GM11168 (cell line): ENCODE measurements at regions not wholly inside any gene's neighbourhood (a gene's known extent, or its start where the extent isn't known, plus 50 kb on each side); places are given as distances from the start of the nearest gene placed in this dataset.
"Not testable (repeated sequence)": the region's sequence is repeated elsewhere in the genome, so short reads cannot be mapped to it uniquely, and the experiment has no call there.

Experiments used
- in situ Hi-C: fragments of 300-500 bp; cut with MboI; formaldehyde crosslinking; loops from one replicate; pipeline ENCODE4 v1.12.0; 2022; ENCODE audit warnings: low sequenced_read_pairs; ENCODE audit not compliant: unreplicated experiment

DNA sequence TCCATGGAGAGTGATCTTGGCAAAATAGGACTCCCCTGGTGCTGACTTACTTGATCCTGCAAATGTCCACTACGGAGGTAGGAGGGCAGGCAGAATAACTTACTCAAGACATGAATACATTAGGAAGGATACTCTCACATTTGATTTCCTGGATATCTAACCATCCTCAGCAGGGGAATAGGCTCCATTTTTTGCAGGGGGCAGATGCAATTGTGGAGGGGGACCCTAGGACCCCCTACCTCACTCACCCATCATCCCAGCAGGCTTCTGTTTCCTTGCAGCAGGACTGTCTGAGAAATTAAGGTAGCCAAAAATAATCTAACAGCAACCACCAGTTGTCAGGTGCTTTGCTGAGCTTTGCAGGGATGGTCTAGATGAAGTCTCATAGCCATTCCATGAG lies 482.0 kb downstream of the ZNF536 start:
- in situ Hi-C loops, result no loop called here

DNA sequence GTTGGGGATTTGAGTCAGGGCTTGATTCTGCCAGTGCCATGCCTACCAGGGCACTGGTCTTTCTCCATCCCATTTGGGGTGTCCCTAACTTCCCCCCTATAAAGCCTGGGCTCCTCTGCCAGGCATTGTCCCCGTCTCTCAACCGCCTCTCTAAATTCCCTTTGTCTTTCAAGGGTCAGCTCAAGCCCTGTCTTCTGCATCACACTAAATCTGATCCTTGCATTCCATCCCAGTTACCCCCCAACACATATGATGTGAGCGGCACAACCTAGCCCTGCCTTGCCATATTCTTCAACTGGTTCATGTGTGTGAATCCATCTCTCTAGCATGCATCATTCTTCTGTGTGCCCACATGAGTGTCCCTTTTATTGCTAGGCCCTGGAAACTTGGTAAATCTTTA lies 480.9 kb downstream of the ZNF536 start:
- in situ Hi-C loops, result no loop called here

DNA sequence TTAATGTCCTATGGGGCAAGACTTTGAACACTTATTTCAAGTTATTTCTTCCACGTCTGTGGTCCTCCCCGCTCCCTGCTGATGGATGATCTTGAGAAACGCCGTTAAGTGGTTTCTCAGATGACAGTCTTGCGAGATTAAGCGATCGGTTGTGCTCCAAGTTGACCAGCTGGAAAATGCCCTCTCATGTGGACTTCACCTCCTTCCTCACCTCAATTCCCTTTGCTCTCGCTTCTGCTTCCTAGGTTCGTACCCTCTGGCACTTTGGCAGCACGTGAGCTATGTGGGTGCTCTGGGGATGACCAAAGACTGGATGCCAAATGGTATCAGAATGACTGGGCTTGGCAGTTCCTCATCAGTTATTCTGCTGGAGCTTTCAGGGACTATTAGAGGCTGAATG lies 480.0 kb downstream of the ZNF536 start:
- in situ Hi-C loops, result no loop called here

DNA sequence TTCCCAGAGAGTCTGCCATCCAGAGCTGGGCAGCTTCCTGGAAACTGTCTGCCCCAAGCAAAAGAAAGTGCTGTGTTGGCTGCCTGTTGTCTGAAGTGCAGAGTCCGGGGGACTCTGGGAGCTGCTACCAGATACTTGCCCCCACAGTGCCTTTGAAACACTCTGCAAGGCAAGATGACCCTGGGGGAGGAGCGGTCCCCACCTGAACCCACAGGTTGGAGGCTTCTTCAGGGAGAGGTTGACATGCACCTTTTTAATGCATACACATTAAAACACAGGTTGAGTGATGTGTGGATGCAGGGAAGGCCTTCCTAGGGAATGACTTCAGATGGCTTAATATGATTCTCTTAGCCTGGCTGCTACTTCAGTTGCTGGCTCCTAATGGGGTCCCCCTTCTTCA lies 479.5 kb downstream of the ZNF536 start:
- in situ Hi-C loops, result no loop called here

DNA sequence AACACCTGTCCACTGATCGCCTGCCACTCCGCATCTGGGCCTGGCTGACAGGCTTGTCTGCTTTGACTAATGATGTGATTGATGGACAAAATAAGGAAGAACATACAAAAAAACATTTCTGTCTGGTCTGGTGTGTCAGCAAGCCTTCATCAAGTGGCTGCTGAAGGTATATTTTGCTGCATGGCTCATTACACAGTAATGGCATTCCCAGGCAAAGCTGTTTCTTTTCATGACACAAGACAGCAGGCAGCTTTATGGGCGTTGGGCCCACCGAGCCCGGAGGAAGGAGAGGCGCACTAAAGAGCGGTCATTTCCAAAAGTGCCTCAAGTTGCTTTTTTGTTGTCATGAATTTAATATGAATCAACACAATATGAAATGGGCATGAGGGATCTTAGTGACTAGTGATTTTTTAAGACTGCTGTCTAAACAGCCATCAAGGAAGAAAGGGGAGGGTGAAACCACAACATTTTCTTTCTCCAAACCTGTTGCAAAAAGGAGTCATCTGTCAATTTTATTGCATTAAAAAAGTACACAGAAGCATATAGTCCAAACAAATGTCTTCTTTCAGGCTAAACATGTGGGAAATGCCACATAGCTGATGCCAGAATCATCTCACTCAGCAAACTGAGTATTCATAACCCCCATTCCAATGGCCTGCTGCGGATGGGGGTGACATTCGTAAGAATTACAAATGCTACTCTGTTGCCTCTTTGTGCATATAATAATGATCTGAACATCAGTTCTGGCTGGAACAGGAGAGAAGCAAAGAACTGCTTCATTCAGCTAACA lies 476.6 kb downstream of the ZNF536 start:
- in situ Hi-C loops, result no loop called here

DNA sequence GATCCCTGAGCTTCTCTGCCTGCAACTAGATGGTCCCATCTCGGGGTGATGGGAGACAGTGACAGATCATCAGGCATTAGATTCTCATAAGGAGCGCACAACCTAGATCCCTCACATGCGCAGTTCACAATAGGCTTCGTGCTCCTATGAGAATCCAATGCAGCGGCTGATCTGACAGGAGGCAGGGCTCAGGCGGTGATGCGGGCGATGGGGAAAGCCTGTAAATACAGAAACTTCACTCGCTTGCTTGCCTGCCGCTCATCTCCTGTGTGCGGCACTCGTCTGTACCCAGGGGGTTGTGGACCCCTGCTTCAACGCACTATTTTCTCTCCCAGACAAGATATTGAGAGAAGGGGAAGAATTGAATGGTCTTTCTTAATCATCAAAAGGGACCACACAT lies 473.9 kb downstream of the ZNF536 start:
- in situ Hi-C loops, result no loop called here

DNA sequence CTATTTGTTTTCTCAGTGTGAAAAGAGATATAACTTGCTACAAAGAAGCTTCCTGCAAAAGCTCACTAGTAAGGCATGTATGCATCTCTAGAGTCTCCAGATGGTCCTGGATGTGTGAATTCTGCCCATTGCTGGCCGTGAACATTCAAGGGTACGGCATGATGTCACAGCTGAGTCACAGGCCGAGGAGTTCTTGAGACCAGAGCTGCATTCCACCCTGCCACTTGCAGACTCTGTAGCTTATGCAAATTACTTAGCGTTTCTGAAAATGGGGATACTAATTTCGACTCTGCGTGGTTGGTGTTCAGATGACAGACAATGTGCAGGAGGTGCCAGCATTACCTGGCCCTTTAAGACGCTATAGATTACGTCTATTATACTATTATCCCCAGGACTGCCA lies 470.7 kb downstream of the ZNF536 start:
- in situ Hi-C loops, result no loop called here

DNA sequence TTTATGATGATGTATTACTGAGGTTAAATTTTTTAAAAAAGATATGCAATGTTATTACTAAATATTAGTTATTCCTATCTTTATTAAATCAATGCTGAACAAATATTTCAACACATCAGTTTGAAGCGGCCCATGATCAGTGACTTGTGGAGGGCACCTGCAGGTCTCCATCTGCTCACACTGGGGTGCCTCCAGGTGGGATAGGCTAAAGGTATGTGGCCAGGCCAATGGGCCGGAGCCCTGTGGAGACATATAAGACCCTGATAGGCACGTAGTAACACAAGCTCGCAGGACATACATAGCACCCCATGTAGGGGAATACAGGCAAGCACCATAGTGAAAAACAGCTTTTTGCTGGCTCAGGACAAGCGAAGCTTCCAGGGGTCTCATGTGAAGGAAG lies 469.8 kb downstream of the ZNF536 start:
- in situ Hi-C loops, result no loop called here

DNA sequence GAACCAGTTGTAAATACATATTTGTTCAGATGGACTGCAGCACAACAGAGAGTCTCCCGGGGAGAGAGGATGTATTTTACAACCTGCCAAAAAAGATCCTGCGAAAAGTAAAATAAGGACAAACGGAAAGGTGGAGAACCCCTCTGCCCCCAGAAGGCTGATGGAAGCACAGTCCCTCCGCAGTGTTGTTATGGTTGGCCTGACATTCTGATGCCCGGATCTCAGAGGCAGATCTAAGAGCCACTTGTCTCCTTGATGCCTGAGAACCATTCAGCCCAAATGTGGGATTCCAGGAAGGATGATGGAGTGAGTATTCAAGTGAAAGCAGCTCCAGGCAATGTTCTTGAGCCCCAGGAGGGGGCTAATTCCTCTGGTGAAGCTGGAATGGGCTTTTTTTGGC lies 458.7 kb downstream of the ZNF536 start:
- in situ Hi-C loops, result no loop called here

DNA sequence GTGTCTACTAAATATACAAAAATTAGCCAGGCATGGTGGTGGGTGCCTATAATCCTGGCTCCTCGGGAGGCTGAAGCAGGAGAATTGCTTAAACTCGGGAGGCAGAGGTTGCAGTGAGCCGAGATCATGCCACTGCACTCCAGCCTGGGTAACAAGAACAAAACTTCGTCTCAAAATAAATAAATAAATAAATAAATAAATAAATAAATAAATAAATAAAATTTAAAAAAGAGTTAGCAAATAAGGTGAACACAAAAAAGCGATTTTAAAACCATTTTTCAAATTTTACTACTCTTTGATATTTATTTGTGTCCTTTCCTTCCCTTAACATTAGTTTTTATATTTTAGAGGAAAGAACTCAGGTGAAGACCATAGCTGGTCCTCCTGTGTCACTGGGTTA lies 453.3 kb downstream of the ZNF536 start:
- in situ Hi-C loops, result not testable (repeated sequence)

DNA sequence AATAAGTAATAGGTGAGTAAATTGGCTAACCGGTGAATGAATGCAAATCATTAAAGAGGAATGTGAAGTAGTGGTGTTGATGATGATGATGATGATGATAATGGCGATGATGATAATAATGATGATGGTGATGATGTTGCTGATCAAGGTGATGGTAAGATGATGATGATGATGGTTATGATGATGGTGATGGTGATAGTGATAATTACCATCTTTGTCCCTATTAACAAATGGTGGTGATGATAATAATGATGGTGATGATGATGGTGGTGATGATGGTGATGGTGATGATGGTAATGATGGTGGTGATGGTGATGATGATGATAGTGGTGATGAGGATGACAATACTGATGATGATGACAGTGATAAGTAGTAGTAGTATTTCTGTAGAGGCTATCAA lies 452.6 kb downstream of the ZNF536 start:
- in situ Hi-C loops, result no loop called here

DNA sequence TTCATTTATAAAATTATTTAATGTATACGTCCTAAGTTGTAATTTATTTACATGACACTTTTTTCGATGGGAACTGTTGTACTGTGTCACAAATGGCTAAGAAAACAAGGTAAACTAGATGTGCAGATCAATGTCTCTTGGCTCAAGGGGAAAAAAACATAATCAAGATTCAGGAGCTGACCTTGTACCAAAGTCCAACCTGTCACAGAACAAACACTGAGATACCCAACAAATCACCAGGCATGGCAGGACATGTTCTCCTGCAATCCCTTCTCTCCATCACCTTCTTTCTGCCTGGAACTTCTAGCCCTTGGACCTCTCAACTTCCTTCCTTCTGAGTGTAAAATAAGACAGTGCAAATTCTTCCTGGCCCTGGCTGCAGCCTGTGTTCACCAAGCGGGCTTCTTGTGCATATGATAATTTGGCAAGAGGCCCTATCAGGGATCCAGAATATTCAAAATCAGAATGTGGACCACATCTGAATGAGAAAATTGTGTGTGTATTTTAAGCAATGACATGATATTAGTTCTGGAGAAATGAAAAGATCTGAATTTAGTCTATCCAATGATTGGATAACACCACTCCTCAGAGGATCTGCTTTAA lies 445.9 kb downstream of the ZNF536 start:
- in situ Hi-C loops, result no loop called here

DNA sequence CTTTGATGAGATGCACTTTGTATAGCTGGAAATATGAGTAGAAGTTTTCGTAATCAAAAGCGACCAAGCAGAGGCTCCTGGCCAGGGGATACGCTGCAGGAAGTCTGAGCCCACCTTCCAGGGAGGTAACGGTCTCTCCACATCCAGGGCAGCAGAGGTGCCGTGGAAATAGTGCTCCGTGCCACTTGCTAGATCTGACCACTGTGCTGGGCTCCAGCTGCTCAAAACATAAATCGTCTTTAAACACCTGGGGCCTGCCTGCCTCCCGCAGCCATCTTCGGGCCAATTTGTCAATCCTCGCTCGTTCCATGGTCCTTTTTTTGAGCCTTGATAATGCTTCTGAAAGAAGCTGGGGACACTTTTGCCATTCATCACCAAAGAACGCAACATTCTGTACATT lies 445.0 kb downstream of the ZNF536 start:
- in situ Hi-C loops, result no loop called here

DNA sequence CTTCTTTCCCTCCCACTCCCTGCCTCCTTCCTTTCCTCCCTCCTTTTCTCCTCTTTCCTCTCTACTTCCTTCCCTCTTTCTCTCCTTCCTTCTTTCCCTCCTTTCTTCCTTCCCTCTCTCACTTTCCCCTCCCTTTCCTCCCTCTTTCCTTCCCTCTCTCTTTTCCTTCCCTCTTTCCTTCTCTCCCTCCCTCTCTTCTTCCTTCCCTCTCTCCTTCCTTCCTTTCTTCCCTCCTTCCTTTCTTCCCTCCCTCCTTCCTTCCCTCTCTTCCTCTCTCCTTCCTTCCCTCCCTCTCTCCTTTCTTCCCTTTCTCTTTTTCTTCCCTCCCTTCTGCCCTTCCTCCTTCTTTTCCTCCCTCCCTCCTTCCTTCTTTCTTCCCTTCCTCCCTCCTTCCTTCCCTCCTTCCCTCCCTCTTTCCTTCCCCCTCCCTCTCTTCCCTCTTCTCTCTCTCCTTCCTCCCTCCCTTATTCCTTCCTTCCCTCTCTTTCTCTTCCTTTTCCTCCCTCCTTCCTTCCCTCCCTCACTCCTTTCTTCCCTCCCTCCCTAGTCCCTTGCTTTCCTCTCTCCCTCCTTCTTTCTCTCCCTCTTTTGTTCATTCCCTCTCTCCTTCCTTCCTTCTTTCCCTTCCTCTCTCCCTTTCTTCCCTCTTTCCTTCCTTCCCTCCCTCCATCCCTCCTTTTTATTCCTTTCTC lies 443.9 kb downstream of the ZNF536 start:
- in situ Hi-C loops, result no loop called here

DNA sequence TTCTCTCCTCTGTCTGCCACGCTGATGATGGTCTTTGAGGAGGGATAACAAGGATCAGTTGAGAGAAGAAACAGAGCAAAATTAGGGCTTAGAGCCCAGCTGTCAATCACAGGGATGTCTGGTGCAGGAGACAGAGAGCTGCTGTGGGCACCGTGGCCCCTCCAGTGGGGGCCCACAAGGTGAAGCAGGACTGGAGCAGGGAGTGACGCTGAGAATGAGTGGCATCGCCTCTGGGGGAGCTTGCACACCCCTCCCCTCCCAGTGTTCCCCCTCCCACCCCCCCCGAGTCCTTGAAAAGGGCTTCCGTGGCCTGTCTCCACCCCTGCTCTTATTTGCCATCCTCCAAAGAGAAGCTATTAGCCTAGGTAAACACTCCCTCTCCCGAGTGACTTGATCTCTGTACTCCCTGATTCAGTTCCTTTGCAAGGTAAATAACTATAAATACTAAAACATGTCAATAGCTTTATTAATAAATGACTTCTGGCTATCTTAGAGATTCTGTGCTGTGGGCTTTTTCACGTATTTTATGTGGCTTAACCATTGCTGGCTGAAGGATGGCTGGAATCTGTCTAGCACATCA lies 440.0 kb downstream of the ZNF536 start:
- in situ Hi-C loops, result no loop called here

DNA sequence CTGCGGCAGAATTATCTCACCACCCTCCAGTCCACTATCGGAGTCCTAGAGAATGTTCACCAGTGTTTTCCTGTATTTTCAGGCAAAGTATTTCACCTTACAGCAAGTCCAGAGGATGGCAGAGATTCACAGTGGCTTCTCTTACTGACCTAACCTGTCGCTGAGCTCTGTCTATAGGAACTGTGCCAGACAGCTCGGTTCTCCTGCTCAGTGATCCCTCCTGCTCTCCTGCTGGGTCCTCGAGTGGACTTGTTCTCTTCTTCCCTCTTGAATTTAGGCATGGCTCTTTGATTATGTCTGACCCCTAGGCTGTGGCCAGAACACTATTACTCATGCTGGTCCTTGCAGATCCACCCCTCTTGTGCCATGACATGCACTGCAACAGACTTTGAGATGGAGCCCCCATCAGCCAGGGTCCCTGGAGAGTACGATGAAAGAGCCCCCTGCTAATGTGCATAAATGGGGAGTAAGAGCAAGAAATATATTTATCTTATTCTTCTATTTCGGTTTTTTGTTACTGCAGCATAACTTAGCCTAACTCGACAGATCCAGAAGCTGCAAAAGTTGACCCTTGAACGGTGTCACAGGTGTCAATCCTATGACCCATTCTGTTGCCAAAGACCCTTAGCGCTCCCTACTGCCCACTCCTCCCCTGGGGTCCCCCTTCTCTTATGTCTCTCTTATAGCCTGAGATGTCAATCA lies 439.4 kb downstream of the ZNF536 start:
- in situ Hi-C loops, result no loop called here

DNA sequence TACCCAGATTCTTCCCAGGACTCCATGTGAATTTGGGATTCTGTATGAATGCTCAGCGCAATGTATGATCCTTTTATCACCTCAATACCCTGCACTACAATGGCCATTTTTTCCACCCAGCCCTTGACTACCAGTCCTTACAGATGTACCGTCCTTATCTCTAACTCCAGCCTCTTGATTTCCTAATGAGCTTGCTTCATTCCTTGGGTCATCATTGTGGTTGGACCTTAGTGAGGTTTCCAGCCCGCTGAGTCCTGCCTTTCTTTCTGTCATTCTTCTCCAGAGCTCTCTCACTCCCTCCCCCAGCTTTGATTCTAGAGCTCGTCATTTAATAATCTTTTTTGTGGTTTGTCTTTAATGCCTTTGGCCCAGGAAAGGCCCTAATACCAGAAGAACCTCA lies 438.5 kb downstream of the ZNF536 start:
- in situ Hi-C loops, result no loop called here

DNA sequence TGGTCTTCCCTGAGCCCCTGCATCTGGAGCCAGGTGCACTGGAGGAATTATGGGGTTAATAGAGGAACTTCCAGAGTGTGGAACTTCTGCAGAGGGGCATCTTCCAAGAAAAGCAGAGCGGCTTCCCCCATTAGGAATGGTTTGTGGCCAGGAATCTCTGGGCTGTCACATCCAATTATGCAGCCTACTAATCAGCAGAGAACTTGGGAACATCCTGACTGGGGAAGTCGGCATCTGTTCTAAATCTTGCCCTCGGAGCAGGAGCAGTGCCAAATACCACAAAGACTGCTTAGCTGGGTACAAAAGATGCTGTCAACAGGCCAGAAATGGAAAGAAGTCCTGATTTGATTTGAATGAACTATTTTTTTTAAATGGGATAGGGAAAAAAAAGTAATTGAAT lies 435.1 kb downstream of the ZNF536 start:
- in situ Hi-C loops, result no loop called here

DNA sequence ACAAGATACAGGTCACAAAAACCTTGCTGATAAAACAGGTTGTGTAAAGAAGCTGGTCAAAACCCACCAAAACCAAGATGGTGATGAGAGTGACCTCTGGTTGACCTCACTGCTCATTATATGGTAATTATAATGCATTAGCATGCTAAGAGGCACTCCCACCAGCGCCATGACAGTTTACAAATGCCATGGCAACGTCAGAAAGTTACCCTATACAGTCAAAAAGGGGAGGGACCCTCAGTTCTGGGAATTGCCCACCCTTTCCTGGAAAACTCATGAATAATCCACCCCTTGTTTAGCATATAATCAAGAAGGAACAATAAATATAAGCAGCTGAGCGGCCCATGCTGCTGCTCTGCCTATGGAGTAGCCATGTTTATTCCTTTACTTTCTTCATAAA lies 434.1 kb downstream of the ZNF536 start:
- in situ Hi-C loops, result no loop called here

DNA sequence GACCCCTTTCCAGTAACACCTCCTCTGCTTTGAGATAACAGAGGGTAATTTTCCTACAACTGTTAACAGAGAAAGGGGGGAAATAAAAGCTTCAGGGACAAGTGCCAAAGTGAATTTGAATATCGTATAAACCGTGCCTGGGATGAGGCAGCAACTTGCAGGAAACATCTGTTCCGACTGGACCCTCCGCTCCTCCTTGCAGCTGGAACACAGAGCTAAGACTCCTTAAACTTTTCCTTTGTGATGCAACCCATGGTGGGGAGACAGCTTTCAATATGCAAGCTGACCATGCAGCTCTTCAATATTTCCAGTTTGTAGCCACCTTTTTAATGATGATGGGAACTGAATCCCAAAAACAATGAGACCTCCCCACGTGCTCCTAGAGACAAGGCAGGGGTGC lies 432.6 kb downstream of the ZNF536 start:
- in situ Hi-C loops, result no loop called here

DNA sequence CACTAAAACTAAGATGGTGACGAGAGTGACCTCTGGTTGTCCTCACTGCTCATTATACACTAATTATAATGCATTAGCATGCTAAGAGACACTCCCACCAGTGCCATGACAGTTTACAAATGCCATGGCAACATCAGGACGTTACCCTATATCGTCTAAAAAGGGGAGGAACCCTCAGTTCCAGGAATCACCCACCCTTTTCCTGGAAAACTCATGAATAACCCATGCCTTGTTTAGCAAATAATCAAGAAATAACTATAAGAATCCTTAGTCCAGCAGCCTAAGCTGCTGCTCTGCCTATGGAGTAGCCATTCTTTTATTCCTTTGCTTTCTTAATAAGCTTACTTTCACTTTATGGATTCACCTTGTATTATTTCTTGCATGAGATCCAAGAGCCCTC lies 432.1 kb downstream of the ZNF536 start:
- in situ Hi-C loops, result not testable (repeated sequence)
